NCI-H82 treated with DMSO at 0.1 percent for 48 hours (cell line): ENCODE measurements at regions not wholly inside any gene's neighbourhood (a gene's known extent, or its start where the extent isn't known, plus 50 kb on each side); places are given as distances from the start of the nearest gene placed in this dataset.
A peak's percentile ranks its signal among the peaks of the same experiment; 100 is the strongest.

Experiments
- DNase-seq: peaks from one replicate; lab custom pipeline; 2025; ENCODE audit not compliant: unreplicated experiment; lab: John Stamatoyannopoulos, UW

DNA sequence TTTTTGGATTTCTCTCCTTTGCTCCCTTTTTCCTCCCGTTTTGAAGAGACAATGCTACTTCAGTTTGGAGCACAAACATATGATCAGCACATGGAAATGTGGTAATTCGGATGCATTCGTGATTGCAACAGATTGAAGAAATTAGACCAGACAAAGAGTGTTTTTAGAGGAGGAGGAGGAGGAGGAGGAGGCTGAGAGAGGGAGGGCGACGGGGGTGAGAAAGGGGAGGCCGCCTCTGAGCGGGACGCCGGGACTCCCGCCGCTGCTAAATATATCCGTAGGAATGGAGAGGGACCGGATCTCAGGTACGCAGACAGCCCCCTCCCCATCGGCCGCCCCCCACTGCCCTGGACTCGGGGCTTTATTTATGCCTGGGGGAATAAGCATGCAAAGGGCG lies 179.3 kb downstream of the SEC14L1 start:
- no peak for DNase-seq

DNA sequence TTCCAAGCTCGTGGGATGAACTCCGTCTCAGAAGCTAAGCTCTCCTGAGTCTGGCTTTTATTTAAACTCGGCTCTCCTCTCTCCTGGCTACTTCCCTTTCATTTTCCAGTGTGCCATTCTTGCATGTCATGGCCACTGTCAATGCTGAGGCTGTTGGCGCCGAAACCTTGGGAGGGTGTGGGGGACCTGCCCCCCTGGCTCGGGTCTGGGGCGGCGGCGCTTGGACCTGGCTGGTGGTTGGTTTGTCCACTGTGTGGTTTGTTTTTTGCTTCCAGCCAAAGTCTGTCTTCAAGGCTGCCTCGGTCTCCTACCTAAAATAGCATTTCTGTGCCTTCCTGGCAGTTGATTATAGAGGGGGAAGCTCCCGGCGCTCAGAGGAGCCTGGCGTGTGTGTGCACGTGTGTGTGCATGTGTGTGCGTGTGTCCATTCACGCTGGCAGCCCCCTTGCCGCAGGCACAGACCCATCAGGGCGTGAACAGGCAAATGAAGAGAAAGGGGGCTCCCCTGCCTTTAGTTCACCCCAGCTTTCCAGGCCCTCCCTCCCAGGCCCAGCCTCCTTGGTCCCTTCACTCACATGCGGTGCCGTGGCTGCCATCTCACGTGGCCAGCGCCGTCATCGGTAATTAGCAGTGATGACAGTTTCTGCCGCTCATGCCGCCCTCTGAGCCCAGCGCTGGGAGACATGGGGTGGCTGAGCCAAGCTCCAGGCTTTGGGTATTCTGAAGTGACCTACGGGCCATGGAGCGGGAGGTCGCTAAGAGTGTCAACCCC lies 179.9 kb downstream of the SEC14L1 start:
- DNase-seq = no peak

GRCh38 chr17:77321649-77322513 lies 181.1 kb downstream of the SEC14L1 start:
- no peak for DNase-seq

DNA sequence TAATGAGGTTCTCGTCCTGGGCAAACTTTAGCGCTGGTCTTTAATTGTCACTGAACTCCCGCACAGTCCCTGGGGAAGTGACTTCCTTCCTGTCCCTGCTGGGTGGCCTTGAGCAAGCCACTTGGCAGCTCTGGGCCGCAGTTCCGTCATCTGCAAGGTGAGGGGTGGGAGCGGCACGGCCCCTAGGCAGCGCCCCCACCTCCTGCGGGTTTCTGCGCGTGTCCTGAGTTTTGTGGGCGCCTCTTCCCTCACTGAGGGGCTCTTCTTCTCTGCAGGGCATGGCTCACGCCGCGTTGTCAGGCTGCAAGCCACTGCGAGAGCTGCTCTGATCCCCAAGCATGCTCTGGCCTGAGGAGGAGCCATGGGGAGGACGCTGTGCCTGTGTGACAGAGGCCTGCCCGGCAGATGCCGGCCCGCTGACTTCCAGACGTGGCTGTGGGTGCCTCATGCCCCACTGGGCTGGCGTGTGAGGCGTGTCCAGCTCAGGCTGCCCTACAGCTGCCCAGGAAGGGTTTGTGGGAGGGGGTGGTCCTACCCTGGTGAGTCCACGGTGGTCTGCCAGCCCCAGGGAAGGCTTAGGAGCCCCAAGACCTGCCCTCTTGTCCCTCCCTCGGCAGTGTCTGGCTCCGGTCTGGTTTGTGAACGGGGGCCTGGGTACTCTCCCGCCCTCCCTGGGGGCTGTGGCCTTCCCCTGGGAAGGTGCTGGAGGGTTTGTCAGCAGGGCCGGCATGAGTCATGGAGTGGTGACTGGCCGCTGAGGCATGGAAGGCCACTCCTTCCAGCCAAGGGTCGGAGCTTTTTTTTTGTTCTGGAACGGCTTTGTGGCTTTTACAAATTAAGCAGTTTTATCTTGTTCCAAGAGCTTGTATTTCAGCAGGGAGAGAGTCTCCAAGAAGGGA lies 182.0 kb downstream of the SEC14L1 start:
- no peak for DNase-seq

DNA sequence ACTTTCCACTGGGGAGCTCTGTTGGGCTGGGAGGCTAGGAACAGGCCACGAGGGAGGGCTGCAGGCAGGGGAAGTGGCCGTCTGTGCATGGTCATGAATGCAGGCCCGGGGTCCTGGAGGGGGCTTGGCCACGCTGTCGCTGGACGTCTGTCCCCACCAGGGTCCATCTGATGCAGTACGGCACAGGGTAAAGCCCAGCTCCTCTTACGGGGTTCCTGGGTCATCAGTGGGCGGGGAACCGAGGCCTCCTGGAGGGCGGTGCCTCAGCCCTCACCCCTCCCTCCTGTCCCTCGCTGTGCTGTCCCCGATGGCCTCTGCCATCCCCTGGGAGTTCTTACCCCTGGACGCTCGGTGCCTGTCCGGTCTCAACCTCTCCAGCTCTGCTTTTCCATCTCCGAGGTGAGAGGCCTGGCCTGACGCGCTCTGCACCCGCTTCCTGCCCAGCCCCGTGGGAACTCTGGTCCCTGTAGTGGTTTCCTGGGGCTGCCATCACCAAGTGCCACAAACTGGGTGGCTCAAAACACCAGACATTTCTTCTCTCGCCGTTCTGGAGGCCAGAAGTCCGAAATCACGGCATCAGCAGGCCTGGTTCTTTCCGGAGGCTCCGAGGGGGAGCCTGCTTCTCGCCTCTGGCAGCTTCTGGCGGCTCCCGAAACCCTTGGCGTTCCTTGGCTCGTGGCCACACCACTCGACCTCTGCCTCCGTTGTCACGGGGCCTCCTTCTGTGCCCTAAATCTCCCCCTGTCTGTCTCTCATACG lies 182.8 kb downstream of the SEC14L1 start:
- DNase-seq = no peak

DNA sequence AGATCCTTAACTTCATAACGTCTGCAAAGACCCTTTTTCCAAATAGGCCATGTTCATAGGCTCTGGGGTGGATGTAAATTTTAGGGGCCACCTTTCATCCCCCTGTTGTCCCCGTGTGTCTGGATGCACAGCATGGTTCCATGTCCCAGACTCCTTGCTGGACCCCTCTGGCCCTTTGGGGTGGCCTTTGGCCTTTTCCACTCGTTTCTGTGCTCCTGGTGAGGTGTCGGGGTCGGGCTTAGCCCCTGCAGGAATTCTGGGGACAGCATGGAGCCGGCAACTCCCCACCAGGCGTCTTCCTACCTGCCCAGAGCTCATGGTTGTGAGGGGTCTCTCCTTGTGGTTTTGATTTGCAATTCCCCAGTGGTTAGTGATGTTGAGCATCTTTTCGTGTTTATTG lies 183.5 kb downstream of the SEC14L1 start:
- no peak for DNase-seq

- no peak for DNase-seq
Observed at GRCh38 chr17:77325577-77326075, 184.9 kb downstream of the SEC14L1 start.

- no peak for DNase-seq
Observed at GRCh38 chr17:77326076-77326591, 185.4 kb downstream of the SEC14L1 start.

- no peak for DNase-seq
Observed at GRCh38 chr17:77326636-77327035, 185.9 kb downstream of the SEC14L1 start.

DNA sequence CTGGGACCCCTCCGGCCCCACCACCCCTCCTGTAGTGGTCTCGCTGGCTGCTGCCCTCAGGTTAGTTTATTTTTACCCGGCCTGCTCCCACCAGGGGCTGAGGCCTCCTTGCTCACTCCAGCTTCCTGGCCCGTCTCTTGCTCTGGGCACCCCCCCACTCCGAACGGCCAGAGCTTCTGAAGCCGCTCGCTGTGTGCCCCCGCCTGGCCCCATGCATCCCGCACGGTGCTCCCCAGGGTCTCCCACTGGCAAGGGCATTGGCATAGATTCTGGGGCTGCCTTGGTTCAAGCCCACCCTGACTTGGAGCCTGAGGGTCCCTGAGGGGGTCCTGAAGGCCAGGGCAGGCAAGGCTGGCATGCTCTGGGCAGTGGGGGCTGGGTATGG lies 186.4 kb downstream of the SEC14L1 start:
- no peak for DNase-seq

GRCh38 chr17:77327566-77328464 lies 187.0 kb downstream of the SEC14L1 start:
- DNase-seq = no peak

- DNase-seq = no peak
Observed at GRCh38 chr17:77328823-77329740, 188.3 kb downstream of the SEC14L1 start.

- no peak for DNase-seq
Observed at GRCh38 chr17:77329741-77330531, 189.2 kb downstream of the SEC14L1 start.

DNA sequence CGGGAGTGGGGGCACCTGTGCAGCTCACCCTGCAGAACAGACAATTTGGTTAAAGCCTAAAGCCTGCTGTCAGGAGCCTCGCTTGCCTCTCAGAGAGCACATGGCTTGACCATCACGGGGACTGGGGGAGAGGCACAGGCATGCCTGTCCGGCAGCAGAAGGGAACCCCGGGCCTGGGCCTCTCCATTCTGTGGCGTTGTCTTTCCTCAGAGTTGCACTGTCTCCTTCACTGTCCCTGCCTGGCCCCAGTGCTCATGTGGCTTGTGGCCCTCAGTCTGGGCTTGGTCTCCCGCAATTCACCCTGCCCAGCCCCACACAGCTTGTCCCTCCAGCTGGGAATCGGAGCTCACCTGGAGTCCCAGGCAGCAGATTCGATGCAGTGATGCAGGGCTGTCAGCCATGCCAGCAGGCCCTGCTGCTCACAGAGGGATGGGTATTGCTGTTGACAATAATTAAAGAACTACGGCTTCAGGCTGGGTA lies 189.9 kb downstream of the SEC14L1 start:
- DNase-seq = no peak

DNA sequence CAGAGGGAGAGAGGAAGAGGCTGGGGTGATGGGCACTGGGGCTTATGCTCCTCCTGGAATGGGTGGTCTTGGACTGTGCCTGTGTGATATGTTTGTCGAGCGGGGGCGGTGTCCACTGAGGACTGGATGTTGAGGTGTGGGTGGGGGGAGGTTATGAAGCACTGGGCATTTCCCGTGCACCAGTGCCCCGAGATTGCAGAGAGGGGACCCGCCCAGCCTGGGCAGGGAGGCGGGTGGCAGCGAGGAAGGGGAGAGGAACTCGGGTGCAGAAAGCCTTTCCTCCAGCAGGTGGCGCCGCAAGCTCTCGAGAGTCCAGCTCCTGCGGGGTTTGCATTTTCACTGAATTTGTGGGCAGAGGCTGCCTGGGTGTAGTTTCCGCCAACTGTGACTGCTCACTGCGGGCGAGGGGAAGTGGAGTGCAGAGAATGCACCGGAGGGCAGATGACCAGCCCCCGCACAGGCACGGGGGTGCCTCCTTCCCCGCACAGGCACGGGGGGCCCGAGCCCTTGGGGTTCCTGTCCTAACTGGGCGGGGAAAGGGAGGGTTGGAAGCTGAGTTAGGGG lies 190.6 kb downstream of the SEC14L1 start:
- DNase-seq = peak; percentile 13

- no peak for DNase-seq
Observed at GRCh38 chr17:77332034-77332971, 191.5 kb downstream of the SEC14L1 start.
